ENCODE measurements at regions not wholly inside any gene's neighbourhood (a gene's known extent, or its start where the extent isn't known, plus 50 kb on each side); places are given as distances from the start of the nearest gene placed in this dataset.
"Not testable (repeated sequence)": the region's sequence is repeated elsewhere in the genome, so short reads cannot be mapped to it uniquely, and the experiment has no call there.

DNA sequence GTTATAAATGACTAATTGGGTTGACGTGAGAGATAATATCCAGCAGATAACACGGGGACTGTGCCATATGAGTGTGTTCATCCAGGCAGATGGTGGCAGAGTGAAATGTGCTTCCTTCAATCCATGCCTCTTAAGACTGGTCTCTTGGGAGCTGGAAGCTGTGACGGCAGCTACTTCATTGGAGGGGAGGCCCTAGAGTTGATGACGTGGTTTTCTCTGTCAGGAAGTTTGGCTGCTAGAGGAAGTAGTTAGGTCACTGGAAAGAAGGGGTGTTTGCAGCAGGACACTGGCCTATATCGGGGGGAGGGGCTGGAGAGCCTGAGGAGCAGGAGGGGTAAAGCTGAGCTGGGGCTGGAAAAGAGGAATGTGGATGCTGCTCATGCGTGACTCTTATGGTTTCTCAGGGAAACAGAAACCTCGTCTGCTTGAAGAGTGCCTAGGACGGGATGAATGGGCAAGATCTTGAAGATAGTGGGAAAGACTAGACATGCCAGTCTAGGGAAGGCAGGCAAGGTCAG lies 3051.6 kb downstream of the RPIA start:
- not testable (repeated sequence) for H3K9me3 Mint-ChIP-seq; DNase-seq (ENCODE audit: low spot score); ATAC-seq; H3K4me3 Mint-ChIP-seq; H3K27ac Mint-ChIP-seq; H3K36me3 Mint-ChIP-seq; H3K4me1 Mint-ChIP-seq (ENCODE audit: low read depth in 2 of 2); H3K27me3 Mint-ChIP-seq

DNA sequence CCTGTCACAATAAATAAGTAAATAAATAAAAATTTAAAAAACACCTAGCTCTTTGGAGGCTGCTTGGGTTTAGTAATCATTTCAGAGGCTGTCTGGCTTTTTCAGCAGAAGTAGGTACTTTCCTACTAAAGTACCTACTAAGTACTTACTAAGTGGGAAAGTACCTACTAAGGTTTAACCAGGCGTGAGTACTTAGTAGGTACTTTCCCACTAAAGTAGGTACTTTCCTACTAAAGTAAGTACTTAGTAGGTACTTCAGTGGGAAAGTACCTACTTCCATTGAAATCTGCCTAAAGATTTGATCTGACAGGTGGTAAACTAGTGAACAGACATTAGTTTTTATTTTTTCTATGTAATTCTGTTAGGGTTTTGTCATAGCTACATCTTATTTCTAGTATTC lies 3052.4 kb downstream of the RPIA start:
- H3K27ac Mint-ChIP-seq; ATAC-seq; H3K27me3 Mint-ChIP-seq; H3K9me3 Mint-ChIP-seq; DNase-seq (ENCODE audit: low spot score); H3K4me1 Mint-ChIP-seq (ENCODE audit: low read depth in 2 of 2); H3K36me3 Mint-ChIP-seq; H3K4me3 Mint-ChIP-seq: not testable (repeated sequence)

GRCh38 chr2:91744700-91745141 lies 3053.2 kb downstream of the RPIA start:
- H3K9me3 Mint-ChIP-seq, result peaks cover 10% of the 10 kb centered on the region
- H3K27me3 Mint-ChIP-seq; ATAC-seq; H3K4me3 Mint-ChIP-seq; H3K27ac Mint-ChIP-seq; H3K36me3 Mint-ChIP-seq; DNase-seq (ENCODE audit: low spot score); H3K4me1 Mint-ChIP-seq (ENCODE audit: low read depth in 2 of 2): not testable (repeated sequence)

DNA sequence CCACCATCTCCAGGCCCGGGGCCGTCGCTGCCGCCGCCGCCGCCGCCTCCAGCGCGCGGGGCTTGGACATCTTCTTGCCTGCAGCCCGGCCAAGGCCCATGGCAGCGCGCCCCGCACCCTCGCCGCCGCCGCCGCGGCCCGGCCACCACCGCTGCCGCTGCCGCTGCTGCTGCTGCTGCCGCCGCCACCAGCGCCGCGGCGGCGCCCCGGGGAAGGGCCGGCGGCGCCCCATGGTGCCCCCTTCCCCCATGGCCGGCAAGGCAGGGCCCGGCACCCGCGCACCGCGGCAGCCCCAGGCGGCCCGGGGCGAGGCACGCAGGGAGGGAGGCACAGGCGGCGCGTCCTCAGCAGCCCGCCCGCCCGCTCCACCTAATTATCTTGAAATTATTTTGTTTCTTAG lies 3057.4 kb downstream of the RPIA start:
- Mint-ChIP-seq H3K27ac (no peak overlapping the region), H3K9me3 (peaks cover 6% of the 10 kb centered on the region), H3K4me1 (ENCODE audit: low read depth in 2 of 2) (no peaks in the 10 kb centered on the region), H3K27me3 (peaks cover 3 to 6% of the 10 kb centered on the region in 2 donors), H3K4me3 (no peak overlapping the region), H3K36me3 (peaks cover 9% of the 10 kb centered on the region)
- DNase-seq (ENCODE audit: low spot score) (no peak), ATAC-seq (peak; percentile 39 to 52)

DNA sequence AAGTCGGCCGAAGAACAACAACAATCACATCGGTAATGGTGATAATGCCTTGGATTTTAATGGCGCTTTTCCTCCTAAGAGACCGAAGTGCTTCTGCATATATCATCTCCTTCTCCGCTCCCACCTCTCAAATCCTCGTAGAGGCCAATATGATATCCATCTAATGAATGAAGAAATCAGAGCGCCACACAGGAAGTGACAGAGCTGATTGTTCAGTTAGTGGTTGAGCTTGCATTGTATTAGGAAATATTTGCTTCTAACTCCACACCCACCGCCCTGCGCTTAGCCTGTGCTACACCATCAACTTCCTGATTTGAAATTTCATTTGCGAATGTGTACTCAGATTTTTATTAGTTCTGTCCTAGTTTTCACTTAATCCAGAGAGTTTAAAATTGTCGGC lies 3058.2 kb downstream of the RPIA start:
- H3K4me3 Mint-ChIP-seq; DNase-seq (ENCODE audit: low spot score); H3K4me1 Mint-ChIP-seq (ENCODE audit: low read depth in 2 of 2); H3K27ac Mint-ChIP-seq; H3K27me3 Mint-ChIP-seq; ATAC-seq; H3K36me3 Mint-ChIP-seq; H3K9me3 Mint-ChIP-seq: not testable (repeated sequence)

DNA sequence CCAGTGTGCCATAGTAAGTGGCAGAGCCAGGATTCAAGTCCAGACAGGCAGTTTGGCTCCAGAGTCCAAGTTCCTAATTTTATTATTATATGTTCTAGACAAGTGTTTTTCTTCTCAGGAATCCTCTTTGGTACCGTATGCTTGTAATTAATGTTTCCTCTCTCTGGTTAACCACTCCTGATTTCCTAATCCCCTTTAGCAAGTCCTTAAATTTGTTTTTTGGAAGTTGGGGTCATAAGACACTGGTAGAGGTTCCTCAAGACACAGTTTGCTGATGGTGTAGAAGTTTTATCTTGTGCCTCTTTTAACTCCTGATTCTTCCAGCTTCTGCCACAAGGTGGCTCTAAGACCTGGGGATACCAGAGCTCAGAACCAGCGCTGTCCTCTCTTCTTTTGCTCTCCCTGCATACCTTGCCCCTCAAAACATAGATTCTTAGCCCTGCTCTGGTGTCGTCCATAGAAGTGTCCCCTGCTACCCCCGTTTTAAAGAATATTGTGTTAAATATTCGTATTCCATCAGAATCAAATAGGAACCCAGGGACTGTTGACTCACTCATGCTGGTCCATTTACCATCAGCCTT lies 3068.0 kb downstream of the RPIA start:
- not testable (repeated sequence) for DNase-seq (ENCODE audit: low spot score); H3K4me1 Mint-ChIP-seq (ENCODE audit: low read depth in 2 of 2); H3K27ac Mint-ChIP-seq; ATAC-seq; H3K4me3 Mint-ChIP-seq; H3K9me3 Mint-ChIP-seq; H3K36me3 Mint-ChIP-seq; H3K27me3 Mint-ChIP-seq

GRCh38 chr2:91760672-91761071 lies 3069.2 kb downstream of the RPIA start:
- not testable (repeated sequence) for ATAC-seq

DNA sequence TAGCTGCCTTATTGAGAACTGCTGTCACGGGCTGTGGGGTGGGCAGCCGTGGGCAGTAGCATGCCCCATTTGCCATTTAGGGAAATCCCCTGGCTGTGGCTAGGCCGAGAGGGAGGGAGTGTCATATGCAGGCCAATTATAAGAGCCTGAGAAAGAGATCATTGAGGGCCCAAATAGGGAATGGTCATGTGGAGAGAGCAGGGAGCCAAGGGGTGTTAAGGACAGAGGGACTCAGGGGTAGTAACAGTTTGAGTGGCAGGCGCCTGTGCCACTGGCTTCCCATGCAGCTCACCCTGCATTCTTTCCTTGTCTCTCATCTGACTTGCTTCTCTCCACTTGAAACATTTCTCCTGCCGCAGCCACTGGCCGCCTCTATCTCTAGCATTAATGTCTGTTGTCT lies 3070.8 kb downstream of the RPIA start:
- not testable (repeated sequence) for H3K36me3 Mint-ChIP-seq; H3K9me3 Mint-ChIP-seq; H3K27ac Mint-ChIP-seq; H3K4me3 Mint-ChIP-seq; DNase-seq (ENCODE audit: low spot score); ATAC-seq; H3K27me3 Mint-ChIP-seq; H3K4me1 Mint-ChIP-seq (ENCODE audit: low read depth in 2 of 2)

More at GRCh38 chr2:91760672-91761071, 3069.2 kb downstream of the RPIA start:
- H3K9me3 Mint-ChIP-seq; H3K27me3 Mint-ChIP-seq; DNase-seq (ENCODE audit: low spot score); H3K27ac Mint-ChIP-seq; H3K36me3 Mint-ChIP-seq; H3K4me3 Mint-ChIP-seq; H3K4me1 Mint-ChIP-seq (ENCODE audit: low read depth in 2 of 2): not testable (repeated sequence)

GRCh38 chr2:91763710-91764109 lies 3072.2 kb downstream of the RPIA start:
- not testable (repeated sequence) for H3K4me3 Mint-ChIP-seq; DNase-seq (ENCODE audit: low spot score); H3K27me3 Mint-ChIP-seq; H3K36me3 Mint-ChIP-seq; ATAC-seq; H3K4me1 Mint-ChIP-seq (ENCODE audit: low read depth in 2 of 2); H3K9me3 Mint-ChIP-seq; H3K27ac Mint-ChIP-seq

DNA sequence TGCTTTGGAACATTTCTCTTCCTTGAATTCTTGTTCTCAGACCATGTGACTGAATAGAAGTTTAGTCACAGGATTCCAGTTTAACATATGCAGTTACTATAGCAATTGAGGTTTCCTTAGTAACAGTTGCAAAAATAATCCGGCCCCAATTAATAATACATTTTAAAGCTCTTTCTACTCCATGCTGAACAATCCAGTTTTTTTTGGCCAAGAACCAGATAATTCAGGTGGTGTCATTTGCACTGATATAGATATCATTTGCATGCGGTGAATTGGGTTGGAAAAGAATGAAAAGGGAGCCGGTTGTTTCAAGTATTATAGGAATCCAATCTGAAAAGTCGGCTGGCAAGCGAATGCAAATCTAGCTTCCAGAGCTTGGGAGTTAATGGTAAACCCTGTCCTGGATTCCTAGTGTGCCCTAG lies 3073.1 kb downstream of the RPIA start:
- H3K9me3 Mint-ChIP-seq; H3K4me1 Mint-ChIP-seq (ENCODE audit: low read depth in 2 of 2); H3K4me3 Mint-ChIP-seq; H3K36me3 Mint-ChIP-seq; DNase-seq (ENCODE audit: low spot score); H3K27ac Mint-ChIP-seq; H3K27me3 Mint-ChIP-seq; ATAC-seq: not testable (repeated sequence)

DNA sequence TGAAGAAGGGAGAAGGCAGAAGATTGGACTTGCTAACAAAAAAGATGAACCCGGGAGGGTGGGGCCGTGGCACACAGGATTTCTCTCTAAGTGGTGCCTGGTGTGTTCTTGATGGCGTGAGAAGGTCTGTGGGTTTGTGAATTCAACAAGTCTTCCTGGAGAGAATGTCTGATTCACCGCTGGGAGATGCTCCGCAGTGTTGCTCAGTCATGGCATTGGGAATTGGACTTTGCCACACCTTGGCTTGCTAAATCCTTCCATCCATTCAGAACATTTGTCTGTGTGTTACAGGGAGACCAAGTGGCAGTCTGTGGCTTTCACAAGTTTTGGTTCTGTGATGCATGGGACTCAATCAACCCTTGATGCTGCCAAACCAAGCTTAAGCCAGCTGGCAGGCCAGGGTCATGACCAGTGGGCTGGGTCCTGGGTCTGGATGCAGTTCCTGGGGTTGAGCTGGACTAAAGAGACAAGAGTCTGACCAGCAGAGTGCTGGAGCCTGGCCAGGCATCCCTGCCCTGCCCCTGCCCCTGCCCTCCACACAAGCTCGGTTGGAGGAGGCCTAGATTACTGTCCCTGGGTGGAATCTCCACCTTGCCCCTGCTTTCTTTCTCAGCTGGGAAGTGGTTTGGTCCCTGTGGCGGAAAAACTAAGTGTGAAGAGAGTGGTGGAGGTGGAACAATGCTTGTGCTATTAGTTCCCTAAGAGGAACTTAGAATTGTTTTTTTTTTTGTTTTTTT lies 3073.7 kb downstream of the RPIA start:
- not testable (repeated sequence) for H3K4me3 Mint-ChIP-seq; H3K9me3 Mint-ChIP-seq; DNase-seq (ENCODE audit: low spot score); H3K36me3 Mint-ChIP-seq; H3K27ac Mint-ChIP-seq; H3K4me1 Mint-ChIP-seq (ENCODE audit: low read depth in 2 of 2); H3K27me3 Mint-ChIP-seq
- peak in 1 of 2 donors; percentile 9 for ATAC-seq

DNA sequence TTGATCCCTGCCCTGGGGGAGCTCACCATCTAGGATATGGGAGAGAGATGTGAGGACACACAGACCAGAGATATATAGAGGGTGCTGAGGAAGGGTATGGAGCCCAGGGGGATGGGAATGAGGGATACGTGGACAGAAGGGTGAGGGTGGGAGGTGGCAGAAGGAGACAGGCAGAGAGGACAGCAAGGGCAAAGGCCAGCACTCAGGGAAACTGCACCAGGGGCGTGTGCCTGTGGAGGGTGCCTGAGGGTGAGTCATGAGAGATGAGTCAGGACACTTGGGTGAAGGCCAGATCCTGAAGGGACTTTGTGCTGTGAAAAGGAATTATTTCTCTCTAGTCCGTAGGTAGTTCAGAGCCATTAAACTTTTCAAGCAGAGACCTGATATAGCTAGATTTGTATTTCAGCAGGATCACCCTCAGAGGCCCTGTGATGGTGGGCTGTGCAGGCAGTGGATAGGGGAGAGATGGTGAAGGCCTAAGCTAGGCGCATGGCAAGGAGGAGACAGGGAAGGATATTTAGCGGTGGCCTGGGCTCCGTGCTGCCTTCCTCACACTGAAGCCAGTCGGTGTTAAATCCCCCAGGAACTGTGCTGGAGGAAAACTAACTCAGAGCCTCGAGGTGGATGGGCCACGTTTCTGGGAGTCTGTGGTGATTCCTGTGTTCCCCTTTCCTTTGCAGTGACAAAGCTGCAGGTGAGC lies 3075.0 kb downstream of the RPIA start:
- not testable (repeated sequence) for H3K27me3 Mint-ChIP-seq, ATAC-seq

GRCh38 chr2:91768301-91768700 lies 3076.8 kb downstream of the RPIA start:
- H3K27ac Mint-ChIP-seq; DNase-seq (ENCODE audit: low spot score); H3K4me3 Mint-ChIP-seq; H3K36me3 Mint-ChIP-seq; H3K27me3 Mint-ChIP-seq; H3K9me3 Mint-ChIP-seq; ATAC-seq; H3K4me1 Mint-ChIP-seq (ENCODE audit: low read depth in 2 of 2): not testable (repeated sequence)

More for the DNA sequence above, 3075.0 kb downstream of the RPIA start:
- not testable (repeated sequence) for H3K9me3 Mint-ChIP-seq; H3K36me3 Mint-ChIP-seq; H3K4me3 Mint-ChIP-seq; H3K27ac Mint-ChIP-seq; DNase-seq (ENCODE audit: low spot score); H3K4me1 Mint-ChIP-seq (ENCODE audit: low read depth in 2 of 2)

- not testable (repeated sequence) for H3K4me1 Mint-ChIP-seq (ENCODE audit: low read depth in 2 of 2); H3K27ac Mint-ChIP-seq; H3K4me3 Mint-ChIP-seq; H3K36me3 Mint-ChIP-seq; H3K9me3 Mint-ChIP-seq; ATAC-seq; DNase-seq (ENCODE audit: low spot score); H3K27me3 Mint-ChIP-seq
Measured at GRCh38 chr2:91768997-91769396, 3077.5 kb downstream of the RPIA start.

Data from natural killer cell treated with Interleukin-12 subunit alpha and Interleukin-12 subunit beta and Interleukin-15 and Interleukin-18, amount 100 ng/mL, for 72 hours (primary cell).